NCI-H345 treated with DMSO at 0.1 percent for 48 hours (cell line): ENCODE measurements at regions not wholly inside any gene's neighbourhood (a gene's known extent, or its start where the extent isn't known, plus 50 kb on each side); places are given as distances from the start of the nearest gene placed in this dataset.
"Not testable (repeated sequence)": the region's sequence is repeated elsewhere in the genome, so short reads cannot be mapped to it uniquely, and the experiment has no call there.

ENCODE experiments used
- DNase-seq: peaks from one replicate; lab custom pipeline; 2025; ENCODE audit not compliant: unreplicated experiment; lab: John Stamatoyannopoulos, UW

DNA sequence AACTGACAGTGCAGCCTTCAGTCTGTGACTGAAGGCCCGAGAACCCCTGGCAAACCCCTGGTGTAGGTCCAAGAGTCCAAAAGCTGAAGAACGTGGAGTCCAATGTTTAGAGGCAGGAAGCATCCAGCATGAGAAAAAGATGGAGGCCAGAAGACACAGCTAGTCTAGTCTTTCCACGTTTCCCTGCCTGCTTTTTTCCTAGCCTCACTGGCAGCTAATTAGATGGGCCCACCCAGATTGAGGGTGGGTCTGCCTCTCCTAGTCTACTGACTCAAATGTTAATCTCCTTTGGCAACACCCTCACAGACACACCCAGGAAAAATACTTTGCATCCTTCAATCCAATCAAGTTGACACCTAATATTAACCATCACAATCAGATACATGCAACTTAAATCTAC lies 87.8 kb downstream of the TENT5D start:
- not testable (repeated sequence) for DNase-seq

DNA sequence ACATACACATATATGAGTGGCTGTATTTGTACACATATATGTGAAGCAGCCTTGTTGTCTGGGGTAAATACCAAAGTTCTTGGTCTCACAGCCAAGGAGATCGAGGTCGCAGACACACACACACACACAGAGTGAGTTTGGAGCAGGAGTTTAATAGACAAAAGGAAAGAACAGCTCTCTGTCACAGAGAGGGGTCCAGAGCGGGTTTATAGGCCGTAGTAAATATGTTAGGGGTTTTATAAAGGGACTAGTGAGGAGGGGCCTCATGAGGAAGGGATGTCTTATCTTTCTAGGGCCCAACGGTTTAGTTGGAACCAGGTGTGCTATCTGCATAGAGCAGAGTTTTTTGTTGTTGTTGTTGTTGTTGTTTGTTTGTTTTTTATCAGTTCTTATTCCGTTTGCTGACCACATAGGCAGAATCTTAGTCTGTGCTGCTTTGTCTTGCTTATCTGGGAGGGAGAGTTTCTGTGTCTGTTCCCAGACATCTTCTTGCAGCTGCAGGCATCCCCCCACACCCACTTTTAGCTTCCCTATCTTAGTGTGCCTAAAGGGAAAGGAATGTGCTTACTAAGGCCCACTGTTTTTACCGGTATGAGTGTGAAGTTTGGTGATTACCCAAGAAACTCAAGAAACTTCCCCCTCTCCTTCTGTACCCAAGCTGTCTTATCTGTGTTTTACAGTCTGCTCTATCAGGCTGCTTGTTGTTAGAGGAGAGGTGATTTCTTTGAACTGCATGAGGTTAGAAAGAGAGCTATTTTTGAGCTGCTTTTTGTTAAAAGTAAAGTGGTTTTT lies 91.9 kb downstream of the TENT5D start:
- no peak for DNase-seq

DNA sequence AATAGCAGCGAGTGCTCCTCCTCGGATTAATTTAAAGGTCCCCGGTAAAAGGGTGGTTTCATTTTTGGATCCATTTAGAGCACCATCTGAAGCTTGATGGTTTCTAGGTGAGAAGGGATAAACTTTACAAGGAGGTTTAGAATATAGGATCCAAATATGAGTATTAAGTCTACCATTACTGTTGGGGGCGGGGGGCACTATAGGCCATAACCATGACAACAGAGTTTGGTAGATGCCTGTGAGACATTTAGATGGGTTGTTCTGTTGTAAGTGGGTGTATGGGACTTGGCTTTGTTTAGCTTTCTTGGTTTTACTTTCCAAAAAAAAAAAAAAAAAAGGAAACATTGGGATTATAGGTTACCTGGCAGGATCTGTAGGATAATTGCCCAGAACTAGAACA lies 92.7 kb downstream of the TENT5D start:
- no peak for DNase-seq

DNA sequence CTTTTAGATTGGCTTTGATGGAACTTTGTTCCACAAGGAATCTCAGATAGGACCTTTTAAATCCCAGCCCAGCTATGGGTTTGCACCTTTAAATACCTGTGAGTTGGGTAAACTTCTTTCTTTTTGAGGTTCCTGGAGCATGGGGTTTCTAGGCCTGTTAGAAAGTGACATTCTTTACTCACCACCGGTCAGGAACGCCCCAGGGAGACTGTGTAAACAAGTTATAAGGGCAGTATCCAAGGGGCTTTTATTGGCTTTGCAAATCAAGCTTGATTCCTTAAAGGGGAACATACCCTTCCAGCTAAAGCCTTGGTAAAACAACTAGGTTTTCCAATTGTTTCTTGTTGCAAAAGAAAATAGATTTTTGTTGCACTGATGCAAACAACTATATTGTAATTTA lies 93.4 kb downstream of the TENT5D start:
- peak; percentile 5 for DNase-seq

DNA sequence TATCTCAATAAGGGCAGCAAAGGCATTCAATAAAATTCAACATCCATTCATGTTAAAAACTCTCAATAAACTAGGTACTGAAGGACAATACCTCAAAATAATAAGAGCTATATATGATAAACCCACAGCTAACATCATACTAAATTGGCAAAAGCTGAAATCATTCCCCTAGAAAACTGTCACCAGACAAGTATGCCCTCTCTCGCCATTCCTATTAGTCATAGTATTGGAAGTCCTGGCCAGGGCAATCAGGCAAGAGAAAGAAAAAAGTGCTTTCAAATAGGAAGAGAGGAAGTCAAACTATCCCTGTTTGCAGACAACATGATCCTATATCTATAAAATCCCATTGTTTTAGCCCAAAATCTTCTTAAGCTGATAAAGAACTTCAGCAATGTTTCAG lies 116.8 kb downstream of the TENT5D start:
- no peak for DNase-seq

DNA sequence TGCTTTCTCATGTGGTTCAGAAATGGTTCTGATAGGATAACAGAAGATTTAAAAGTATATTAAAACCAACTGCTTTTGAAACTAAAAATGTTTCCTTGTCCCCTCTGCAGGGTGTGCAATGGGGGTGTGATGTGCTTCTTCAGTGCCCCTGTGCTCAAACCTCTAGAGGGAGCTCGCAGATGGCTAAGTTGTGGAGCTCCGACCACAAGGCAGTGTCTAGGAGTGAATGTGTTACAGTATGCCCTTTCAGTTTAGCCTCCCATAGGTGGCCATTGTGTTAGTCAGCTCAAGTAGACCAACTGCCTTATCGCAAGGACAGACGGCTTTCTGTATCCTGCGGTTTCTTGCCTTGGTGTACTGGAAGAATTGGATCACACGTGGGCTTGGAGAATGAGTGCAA lies 130.5 kb downstream of the TENT5D start:
- no peak for DNase-seq

DNA sequence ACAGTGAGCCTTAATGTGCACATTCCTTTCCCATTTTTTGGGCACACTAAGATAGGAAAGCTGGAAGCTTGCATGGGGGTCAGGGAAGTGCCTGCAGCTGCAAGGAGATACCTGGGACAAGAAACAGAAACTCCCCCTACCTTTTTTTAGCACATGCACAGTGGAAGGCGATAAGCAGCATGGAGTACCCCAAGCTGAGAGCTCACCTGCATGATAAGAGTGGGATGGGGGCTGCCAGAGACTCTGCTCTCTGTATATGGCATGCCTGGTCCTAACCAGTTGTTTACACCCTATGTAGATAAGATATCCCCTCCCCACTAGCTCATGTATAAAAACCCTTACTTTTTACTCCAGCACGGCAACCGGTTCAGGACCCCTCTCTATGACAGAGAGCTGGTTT lies 135.9 kb downstream of the TENT5D start:
- DNase-seq: no peak

DNA sequence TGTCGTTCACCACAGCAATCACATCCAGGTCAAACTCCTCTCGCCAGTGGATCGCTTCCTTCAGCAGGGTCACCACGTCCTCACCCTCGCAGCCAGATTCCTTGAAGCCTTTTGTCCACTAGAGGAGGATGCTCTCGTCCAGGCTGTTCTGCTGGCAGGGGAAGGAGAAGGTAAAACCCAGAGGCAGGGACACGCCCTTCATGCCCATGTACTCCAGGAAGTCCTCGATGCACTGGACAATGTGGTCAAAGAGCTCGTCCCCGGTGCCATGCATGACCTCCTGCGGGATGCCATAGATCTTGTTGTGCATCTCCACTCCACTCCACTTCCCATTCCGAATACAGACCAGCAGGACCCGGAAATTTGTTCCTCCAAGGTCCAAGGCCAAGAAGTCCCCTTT lies 152.4 kb downstream of the TENT5D start:
- DNase-seq: no peak

DNA sequence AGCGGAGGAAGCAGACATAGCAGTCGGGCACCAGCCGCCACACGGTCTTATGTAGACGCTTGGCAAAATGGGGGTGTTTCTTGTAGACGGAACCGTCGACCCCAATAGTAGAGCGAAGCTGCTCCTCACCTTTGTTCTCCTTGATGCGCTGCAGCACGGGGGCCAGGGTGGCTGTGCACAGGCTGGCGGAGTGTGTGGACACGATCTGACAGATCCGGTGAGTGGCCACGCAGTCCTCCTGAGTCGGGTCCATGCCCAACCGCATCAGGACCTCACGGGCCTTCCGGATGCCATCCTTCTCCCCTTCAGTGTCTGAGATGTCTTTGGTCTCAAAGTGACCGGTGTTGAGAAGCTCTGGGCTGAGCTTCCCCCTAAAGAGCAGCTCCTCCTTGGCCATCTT lies 153.0 kb downstream of the TENT5D start:
- no peak for DNase-seq

DNA sequence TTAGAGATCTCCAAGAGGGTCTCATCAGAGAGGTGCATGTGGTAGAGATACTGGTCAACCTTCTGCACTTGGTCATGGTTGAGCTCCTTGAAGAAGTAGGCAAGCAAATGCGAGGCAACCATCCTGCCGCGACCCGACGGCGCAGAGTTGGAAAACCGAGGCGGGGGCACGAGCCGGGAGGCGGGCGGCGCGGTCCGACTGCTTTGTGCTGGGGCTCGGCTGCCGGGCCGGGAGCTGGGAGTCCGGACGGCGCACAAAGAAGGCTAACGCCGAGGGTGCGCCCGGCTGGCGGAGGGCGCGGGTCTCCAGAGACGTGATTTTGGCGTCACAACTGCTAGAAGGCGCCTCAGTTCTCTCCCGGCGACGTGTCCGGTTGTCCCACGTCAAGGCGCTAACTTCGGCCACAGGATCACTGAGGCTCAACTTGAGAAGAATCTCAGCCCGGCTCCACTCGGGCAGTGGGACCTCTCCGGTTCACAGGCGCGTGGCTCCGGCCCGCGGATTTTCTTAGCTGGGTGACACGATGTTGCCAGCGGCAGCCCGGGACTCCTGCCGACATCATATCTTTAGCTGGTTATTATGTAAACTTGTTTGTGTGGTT lies 154.3 kb downstream of the TENT5D start:
- not testable (repeated sequence) for DNase-seq

DNA sequence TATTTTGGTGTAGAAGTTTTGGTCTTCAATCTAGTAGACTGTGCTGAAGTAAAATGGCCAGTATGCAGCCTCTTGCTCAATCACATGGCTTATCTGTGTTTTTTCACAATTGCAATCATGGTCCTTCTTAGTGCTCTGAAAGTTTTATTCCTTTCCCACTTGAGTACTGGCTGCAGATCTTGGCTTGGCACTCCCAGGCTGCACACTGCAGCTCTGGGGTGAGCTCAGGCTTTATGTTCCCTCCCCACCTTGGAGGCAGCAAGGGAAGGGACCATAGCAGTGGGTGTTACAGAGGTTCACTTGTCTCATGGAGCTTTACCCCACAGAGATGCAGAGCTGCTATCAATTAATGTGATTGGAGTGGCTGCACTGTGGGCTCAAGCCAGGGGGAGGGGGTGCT lies 156.0 kb downstream of the TENT5D start:
- DNase-seq: no peak

DNA sequence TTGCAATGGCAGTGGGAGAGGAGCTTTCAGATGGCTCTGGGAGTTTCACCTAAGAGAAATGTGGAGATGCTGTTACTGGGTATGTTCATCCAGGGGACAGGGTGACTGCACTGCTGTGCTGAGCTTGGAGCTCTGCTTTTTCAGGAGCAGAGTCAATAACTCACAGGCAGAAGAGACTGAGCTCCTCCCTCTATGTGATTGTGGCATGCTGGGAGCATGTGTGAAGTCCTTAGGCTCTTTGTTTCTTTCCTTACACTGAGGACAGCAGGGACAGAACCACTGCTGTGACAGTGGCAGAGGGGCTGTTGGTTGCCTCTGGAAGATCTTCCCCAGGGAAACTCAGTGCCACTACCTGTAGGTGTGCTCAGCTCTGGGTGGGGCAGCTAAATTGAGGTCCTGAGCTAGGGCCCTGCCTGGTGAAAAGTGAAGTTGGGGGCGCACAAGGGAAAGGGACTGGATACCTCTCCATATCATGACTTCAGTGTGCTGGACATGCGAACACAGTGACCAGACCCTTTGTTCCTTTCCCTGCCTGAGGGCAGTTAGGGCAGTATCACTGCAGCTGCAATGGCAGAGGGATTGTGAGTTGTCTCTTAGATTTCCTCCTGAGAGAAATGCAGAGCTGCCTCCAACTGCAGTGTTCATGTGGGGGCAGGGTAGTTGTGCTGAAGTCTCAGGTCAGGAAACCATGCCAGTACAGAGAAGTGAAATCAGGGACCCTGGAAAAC lies 156.7 kb downstream of the TENT5D start:
- no peak for DNase-seq

DNA sequence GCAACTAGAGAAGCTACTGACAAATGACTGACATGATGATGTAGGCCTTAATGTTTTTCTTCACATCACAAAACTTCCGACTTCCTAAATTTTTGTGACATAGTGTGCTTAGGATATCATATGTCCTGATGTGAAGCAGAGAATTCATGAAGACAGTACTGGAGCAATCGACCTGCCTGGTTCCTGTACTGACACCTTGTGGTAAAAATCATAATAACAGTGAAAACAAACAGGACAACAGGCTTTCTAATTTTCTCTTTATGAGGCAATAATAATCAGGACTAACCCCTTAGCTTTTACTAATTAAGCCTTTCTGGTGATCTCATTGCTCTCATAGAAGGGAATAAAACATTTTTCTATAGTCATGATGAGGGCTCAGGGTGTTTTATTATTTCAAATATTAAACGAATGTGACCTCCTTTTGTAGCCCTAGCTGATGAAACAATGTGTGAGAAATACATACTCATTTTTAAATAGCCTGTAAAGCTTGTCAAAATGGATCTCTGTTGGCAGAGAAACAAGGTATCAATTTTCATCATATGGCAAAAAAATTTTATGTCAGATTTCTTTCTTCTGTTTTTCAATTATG lies 158.4 kb downstream of the TENT5D start:
- DNase-seq: no peak

DNA sequence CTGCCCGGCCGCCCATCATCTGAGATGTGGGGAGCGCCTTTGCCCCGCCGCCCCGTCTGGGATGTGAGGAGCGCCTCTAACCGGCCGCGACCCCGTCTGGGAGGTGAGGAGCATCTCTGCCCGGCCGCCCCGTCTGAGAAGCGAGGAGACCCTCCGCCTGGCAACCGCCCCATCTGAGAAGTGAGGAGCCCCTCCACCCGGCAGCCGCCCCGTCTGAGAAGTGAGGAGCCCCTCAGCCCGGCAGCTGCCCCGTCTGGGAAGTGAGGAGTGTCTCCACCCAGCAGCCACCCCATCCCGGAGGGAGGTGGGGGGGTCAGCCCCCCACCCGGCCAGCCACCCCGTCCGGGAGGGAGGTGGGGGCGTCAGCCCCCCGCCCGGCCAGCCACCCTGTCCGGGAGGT lies 170.7 kb downstream of the TENT5D start:
- DNase-seq: not testable (repeated sequence)

DNA sequence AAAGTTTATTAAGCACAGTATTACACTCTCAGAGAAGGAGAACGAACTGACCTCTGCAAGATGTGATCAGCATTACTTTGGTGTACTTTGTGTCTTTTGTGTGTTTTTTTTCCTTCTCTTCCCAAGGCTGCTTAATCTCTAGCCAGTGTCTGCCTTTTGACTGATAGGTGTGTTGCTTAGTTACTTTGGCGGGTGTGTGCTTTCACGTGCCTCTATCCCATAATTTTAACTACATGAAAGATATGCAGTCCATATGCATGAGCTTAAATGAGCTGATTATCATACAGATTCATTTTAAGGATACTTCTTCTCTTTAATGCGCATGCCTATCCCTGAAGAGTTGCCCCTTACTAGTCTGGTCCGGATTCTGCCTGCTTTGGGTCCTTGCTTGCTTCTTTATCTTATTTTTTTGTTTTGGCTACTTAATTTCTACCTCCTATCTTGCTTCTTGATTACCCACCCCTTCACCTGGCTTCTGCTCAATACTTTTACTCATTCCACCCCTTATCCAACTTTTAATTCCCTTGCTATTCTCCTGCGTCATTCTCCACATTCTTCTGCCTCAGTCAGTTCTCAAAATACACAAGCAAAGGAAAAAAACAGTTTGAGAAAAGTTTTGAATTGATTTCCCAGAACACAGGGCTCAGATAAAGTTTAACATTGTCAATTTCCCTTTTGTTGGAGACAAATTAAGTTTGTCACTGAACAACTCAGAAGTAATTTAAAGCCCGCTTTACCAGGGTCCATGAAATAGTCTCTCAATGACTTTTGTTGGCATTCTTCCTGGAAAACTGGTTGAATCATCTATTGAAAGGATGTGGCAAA lies 182.0 kb downstream of the TENT5D start:
- DNase-seq: no peak
